SK-N-MC (cell line): ENCODE measurements at regions not wholly inside any gene's neighbourhood (a gene's known extent, or its start where the extent isn't known, plus 50 kb on each side); places are given as distances from the start of the nearest gene placed in this dataset.

ENCODE experiments used
- EZH2 ChIP-seq: fragments of 200-600 bp; sonication (generic); IDR thresholded peaks from one replicate; pipeline ENCODE4 v1.6.1; 2017; ENCODE audit warnings: antibody characterized with exemption
- POLR2AphosphoS5 ChIP-seq: IDR thresholded peaks from 2 replicates; pipeline ENCODE4 v1.6.1; 2012; ENCODE audit warnings: mild to moderate bottlenecking, low read depth, low read length, borderline replicate concordance

GRCh38 chr15:91620229-91620628 lies 233.3 kb upstream of the SLCO3A1 start:
- TF ChIP-seq POLR2AphosphoS5 = no peak
- no peak for TF ChIP-seq EZH2
